Testis (tissue), 2 donors: ENCODE measurements at regions not wholly inside any gene's neighbourhood (a gene's known extent, or its start where the extent isn't known, plus 50 kb on each side); places are given as distances from the start of the nearest gene placed in this dataset.

Experiments used
- DNase-seq: peaks from one replicate; pipeline ENCODE4 v3.0.0-alpha.2; 2019
- H3K27ac ChIP-seq, 2 donors: fragments of 200-600 bp; sonication (generic); one replicate each; pipeline ENCODE4 v1.5.1; 2019
- H3K27me3 ChIP-seq: fragments of 200-600 bp; sonication (generic); one replicate; pipeline ENCODE4 v1.5.1; 2019
- H3K36me3 ChIP-seq: fragments of 200-600 bp; sonication (generic); one replicate; pipeline ENCODE4 v1.5.1; 2017; ENCODE audit warnings: low read depth; ENCODE audit errors: missing control alignments
- H3K4me1 ChIP-seq: fragments of 200-600 bp; sonication (generic); one replicate; pipeline ENCODE4 v1.5.1; 2019
- H3K4me3 ChIP-seq, 2 donors: fragments of 200-600 bp; sonication (generic); one replicate each; pipeline ENCODE4 v1.5.1; 2017 to 2019
- H3K9me3 ChIP-seq: fragments of 200-600 bp; sonication (generic); one replicate; pipeline ENCODE4 v1.5.1; 2017
- POLR2A ChIP-seq: fragments of 450-650 bp; IDR thresholded peaks from one replicate; pipeline ENCODE4 v1.6.1; 2017; ENCODE audit warnings: antibody characterized with exemption, mild to moderate bottlenecking, moderate library complexity
- WGBS, 2 donors: methylation state at CpG; one replicate each; pipeline ENCODE4 v1.1.5; 2018; 5-methylcytosine and 5-hydroxymethylcytosine counted together
- intact Hi-C: fragments of 100-400 bp; cut with DNase I; formaldehyde crosslinking; loops from one replicate; pipeline ENCODE4 v1.15.1; 2023; ENCODE audit warnings: low total_unique reads
- microRNA-seq, 2 donors: library from miRNA; unstranded; fragments of <30 nt; microRNA quantifications; one replicate each; pipeline ENCODE4, GENCODE V29; 2016; ENCODE audit warnings: borderline number of aligned reads in 2 of 2, borderline replicate concordance in 1 of 2
- small RNA-seq, 2 donors: library from RNA; depleted of rRNA; stranded (forward); fragments of <200 nt; gene quantifications; one replicate each; pipeline ENCODE3, GENCODE V24; 2016
- TF ChIP-seq, protein P1 (sequence below), 3 experiments: fragments of 450-650 bp in 2 of 3; fragments of 200-600 bp in 1 of 3; sonication (generic) in 1 of 3; IDR thresholded peaks; one replicate each; pipeline ENCODE4 v1.5.1; 2016 to 2019; ENCODE audit warnings: antibody characterized with exemption in 3 of 3, mild to moderate bottlenecking in 2 of 3, moderate library complexity in 1 of 3

DNA sequence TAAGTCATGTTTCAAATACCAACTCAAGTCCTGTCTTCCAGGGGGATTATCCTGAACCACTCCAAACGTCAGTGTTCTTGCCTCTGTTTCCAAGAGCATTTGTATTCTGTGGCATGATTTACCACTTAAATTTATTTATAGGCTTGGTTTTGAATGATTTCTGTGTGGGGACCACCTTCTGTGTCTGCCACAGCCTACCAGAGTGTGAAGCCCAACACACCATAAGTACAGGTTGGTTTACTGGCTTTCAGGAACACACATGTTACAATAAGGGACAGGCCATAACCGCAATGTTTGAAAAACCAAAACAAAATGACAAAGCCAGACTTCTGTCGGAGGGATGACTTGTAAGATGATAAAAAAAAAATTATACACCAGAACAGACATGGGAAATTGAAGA is 56.5 kb upstream of the MAP3K7 start:
- no peak overlapping the region for H3K27ac ChIP-seq
- no peaks in the 10 kb centered on the region for H3K27me3 ChIP-seq
- H3K4me3 ChIP-seq: no peak overlapping the region
- H3K4me1 ChIP-seq: no peaks in the 10 kb centered on the region
- no peaks in the 10 kb centered on the region for H3K36me3 ChIP-seq
- TF ChIP-seq, protein P1, sequence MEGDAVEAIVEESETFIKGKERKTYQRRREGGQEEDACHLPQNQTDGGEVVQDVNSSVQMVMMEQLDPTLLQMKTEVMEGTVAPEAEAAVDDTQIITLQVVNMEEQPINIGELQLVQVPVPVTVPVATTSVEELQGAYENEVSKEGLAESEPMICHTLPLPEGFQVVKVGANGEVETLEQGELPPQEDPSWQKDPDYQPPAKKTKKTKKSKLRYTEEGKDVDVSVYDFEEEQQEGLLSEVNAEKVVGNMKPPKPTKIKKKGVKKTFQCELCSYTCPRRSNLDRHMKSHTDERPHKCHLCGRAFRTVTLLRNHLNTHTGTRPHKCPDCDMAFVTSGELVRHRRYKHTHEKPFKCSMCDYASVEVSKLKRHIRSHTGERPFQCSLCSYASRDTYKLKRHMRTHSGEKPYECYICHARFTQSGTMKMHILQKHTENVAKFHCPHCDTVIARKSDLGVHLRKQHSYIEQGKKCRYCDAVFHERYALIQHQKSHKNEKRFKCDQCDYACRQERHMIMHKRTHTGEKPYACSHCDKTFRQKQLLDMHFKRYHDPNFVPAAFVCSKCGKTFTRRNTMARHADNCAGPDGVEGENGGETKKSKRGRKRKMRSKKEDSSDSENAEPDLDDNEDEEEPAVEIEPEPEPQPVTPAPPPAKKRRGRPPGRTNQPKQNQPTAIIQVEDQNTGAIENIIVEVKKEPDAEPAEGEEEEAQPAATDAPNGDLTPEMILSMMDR (IDR thresholded peaks at IDR 0.05): no peak
- TF ChIP-seq POLR2A: no peak
- H3K9me3 ChIP-seq: no peaks in the 10 kb centered on the region
- DNase-seq: no peak
- 60 to 63% methylated on average over 3 of the region's 3 CpGs for WGBS, 2 donors
- intact Hi-C loops: no loop called here

DNA sequence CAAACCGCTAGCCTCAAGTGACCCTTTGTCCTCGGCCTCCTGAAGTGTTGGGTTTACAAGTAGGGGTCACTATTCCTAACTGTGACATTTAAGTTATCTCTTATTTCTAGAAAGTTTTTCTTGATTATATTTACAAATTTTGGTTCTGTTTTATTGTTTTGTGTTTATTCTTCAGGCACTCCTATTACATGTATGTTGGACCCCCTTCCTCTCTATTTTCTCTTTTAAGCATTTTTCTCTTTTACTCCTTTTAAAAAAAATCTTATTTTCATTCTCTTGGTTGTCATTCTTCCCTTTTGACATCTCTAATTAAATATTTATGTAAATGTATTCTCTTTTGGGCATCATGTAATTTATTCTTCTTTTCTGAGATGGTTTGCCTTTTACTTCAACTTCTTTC is 50.4 kb upstream of the MAP3K7 start:
- no peaks in the 10 kb centered on the region for H3K27me3 ChIP-seq
- H3K4me3 ChIP-seq: no peak overlapping the region
- TF ChIP-seq, protein P1 (IDR thresholded peaks at IDR 0.05): no peak
- TF ChIP-seq POLR2A: no peak
- DNase-seq: no peak
- no peaks in the 10 kb centered on the region for H3K4me1 ChIP-seq
- no peaks in the 10 kb centered on the region for H3K9me3 ChIP-seq
- intact Hi-C loops: no loop called here
- WGBS, 2 donors: 94 to 98% methylated on average over 2 of the region's 2 CpGs
- no peak overlapping the region for H3K27ac ChIP-seq
- no peaks in the 10 kb centered on the region for H3K36me3 ChIP-seq

Small RNA genes in the stretch of these regions (microRNA-seq; reads per million reads assigned to microRNA genes)
- 0 reads per million in 2 donors for gene MIR4643

Small RNA genes in the stretch of these regions (small RNA-seq; reads per million reads assigned to genes)
- gene MIR4643: 0 reads per million in 2 donors
- 0 reads per million in 2 donors for gene MTATP6P25
- 0 reads per million in 2 donors for gene MTCO1P56
- gene MTND4LP19: 0 reads per million in 2 donors
- 0 reads per million in 2 donors for gene RF00012
- 0 to 0.09 reads per million in 2 donors for gene RN7SL415P
